ENCODE measurements at regions not wholly inside any gene's neighbourhood (a gene's known extent, or its start where the extent isn't known, plus 50 kb on each side); places are given as distances from the start of the nearest gene placed in this dataset.

DNA sequence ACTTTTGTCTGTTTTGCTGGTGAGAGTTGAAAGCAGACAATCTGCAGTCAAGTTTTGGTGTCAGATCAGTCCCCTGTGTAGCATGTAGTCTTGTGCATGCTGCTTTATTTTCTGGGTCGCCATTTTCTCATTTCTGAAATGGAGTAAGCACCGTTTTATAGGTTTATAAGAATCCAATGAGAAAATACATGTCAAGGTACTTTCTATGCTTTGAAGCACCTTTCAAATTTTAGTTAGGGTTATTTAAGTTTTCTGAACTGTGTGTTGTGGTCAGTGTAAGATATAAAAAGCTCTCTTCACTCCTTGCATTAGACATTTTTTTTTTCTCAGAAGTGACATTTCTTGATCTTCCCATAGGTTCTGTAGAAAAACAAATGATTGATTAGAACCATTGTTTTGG is 283.2 kb downstream of the ETS1 start:
- no peak for TF ChIP-seq POLR2AphosphoS5 (IDR thresholded peaks at IDR 0.05; ENCODE audit: low read depth, low read length)
- TF ChIP-seq POLR2A (IDR thresholded peaks at IDR 0.05; ENCODE audit: low read depth, low read length), result no peak
- TF ChIP-seq TAF1 (IDR thresholded peaks at IDR 0.05; ENCODE audit: low read depth, low read length), result no peak
- TF ChIP-seq SPI1 (IDR thresholded peaks at IDR 0.05; ENCODE audit: low read depth, low read length), result no peak
- TF ChIP-seq PAX5 (IDR thresholded peaks at IDR 0.05; ENCODE audit: insufficient read depth, low read length, severe bottlenecking), result no peak
- no peak for TF ChIP-seq POU2F2 (IDR thresholded peaks at IDR 0.05; ENCODE audit: low read depth, low read length)

All from GM12891 (cell line).